Glutamatergic neuron (in vitro differentiated cells): ENCODE measurements at regions not wholly inside any gene's neighbourhood (a gene's known extent, or its start where the extent isn't known, plus 50 kb on each side); places are given as distances from the start of the nearest gene placed in this dataset.

Source experiments
- DNase-seq: peaks from one replicate; pipeline ENCODE4 v3.0.0; 2022
- H3K27ac Mint-ChIP-seq: one replicate; pipeline ENCODE4 v1.8.0; 2020; ENCODE audit warnings: mild to moderate bottlenecking, mixed read lengths, inconsistent platforms; ENCODE audit not compliant: unreplicated experiment
- H3K27me3 Mint-ChIP-seq: one replicate; pipeline ENCODE4 v1.8.0; 2020; ENCODE audit warnings: mild to moderate bottlenecking, moderate library complexity, mixed read lengths, inconsistent platforms; ENCODE audit not compliant: unreplicated experiment
- H3K36me3 Mint-ChIP-seq: one replicate; pipeline ENCODE4 v1.8.0; 2020; ENCODE audit warnings: mild to moderate bottlenecking, mixed read lengths, inconsistent platforms; ENCODE audit not compliant: unreplicated experiment
- H3K4me1 Mint-ChIP-seq: one replicate; pipeline ENCODE4 v1.8.0; 2020; ENCODE audit warnings: mild to moderate bottlenecking, low read depth, mixed read lengths, inconsistent platforms; ENCODE audit not compliant: unreplicated experiment
- H3K4me3 Mint-ChIP-seq: one replicate; pipeline ENCODE4 v1.8.0; 2020; ENCODE audit warnings: mild to moderate bottlenecking, mixed read lengths, inconsistent platforms; ENCODE audit not compliant: unreplicated experiment
- H3K9me3 Mint-ChIP-seq: one replicate; pipeline ENCODE4 v1.8.0; 2020; ENCODE audit warnings: mild to moderate bottlenecking, moderate library complexity, mixed read lengths, inconsistent platforms; ENCODE audit not compliant: unreplicated experiment
- CTCF ChIP-seq: fragments of 200-600 bp; sonication (generic); IDR thresholded peaks from one replicate; pipeline ENCODE4 v1.5.0; 2021; ENCODE audit not compliant: partially characterized antibody, unreplicated experiment

DNA sequence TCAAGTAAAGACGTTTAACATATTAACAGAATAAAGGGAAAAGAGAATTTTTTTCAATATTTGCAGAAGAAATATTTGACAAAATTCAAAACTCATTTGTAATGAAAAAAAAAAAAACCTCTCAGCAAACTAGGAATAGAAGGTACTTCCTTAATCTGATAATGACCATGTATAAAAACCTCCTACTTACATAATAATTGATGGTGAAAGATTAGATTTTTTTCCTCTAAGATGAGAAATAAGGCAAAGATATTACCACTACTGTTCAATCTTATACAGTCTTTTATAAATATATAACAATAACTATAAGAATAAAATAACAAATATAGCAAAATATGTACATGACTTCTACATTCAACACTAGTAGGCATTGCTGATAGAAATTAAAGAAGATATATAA, 424.6 kb upstream of the KLF4 start:
- Mint-ChIP-seq H3K36me3 (peaks cover 4% of the 10 kb centered on the region), H3K4me3 (no peak overlapping the region), H3K27ac (no peak overlapping the region), H3K4me1 (no peaks in the 10 kb centered on the region), H3K27me3 (no peaks in the 10 kb centered on the region), H3K9me3 (no peaks in the 10 kb centered on the region)
- no peak for DNase-seq
- TF ChIP-seq CTCF: no peak

GRCh38 chr9:107907715-107908114, 418.1 kb upstream of the KLF4 start:
- no peak for DNase-seq
- no peak overlapping the region for H3K27ac Mint-ChIP-seq
- H3K4me3 Mint-ChIP-seq: no peak overlapping the region
- peaks cover 2% of the 10 kb centered on the region for H3K9me3 Mint-ChIP-seq
- peaks cover 15% of the 10 kb centered on the region for H3K4me1 Mint-ChIP-seq
- H3K36me3 Mint-ChIP-seq: peaks cover under 1% of the 10 kb centered on the region
- peaks cover 2% of the 10 kb centered on the region for H3K27me3 Mint-ChIP-seq
- no peak for TF ChIP-seq CTCF

DNA sequence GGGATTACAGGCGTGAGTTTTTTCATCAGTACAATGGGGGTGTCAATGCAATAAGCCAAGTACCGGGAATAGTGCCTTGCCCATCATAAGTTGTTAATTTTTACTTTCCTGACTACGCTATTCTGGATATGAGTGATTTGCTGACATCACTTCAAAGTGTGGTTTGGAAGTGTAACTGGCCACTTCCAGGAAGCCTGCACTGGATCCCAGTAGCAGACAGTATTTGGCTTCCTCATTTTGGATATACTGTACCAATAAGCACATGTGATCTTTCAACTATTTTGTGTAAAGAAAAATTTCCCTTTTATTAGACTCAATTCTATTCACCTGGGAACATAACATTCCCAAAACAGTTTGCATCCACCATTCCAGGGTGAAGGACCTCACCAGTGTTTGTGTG, 417.7 kb upstream of the KLF4 start:
- TF ChIP-seq CTCF: no peak
- H3K4me3 Mint-ChIP-seq: no peak overlapping the region
- H3K9me3 Mint-ChIP-seq: peaks cover 2% of the 10 kb centered on the region
- H3K27me3 Mint-ChIP-seq: peaks cover 2% of the 10 kb centered on the region
- no peak overlapping the region for H3K27ac Mint-ChIP-seq
- H3K4me1 Mint-ChIP-seq: peaks cover 15% of the 10 kb centered on the region
- H3K36me3 Mint-ChIP-seq: peaks cover 5% of the 10 kb centered on the region
- no peak for DNase-seq

DNA sequence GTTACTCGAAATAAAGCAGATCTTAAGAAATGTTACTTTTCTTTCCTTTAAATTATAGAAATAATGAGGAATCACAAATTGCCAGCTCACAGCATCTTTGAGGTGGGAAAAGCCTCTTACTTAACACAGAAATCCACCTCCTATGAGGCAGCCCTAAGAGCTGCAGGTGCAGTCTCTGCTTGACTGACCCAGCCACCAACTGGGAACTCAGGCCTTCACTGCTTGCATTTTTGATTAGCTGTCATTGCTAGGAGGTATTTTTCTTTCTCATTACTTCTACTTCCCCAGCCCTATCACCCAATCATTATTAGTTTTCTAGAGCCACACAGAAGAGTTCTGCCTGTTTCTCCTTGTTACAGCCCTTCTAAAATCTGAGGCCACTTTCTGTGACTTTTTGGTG, 416.5 kb upstream of the KLF4 start:
- H3K36me3 Mint-ChIP-seq: peaks cover 6% of the 10 kb centered on the region
- peaks cover 2% of the 10 kb centered on the region for H3K27me3 Mint-ChIP-seq
- no peak overlapping the region for H3K4me3 Mint-ChIP-seq
- peaks cover 15% of the 10 kb centered on the region for H3K4me1 Mint-ChIP-seq
- TF ChIP-seq CTCF: no peak
- H3K9me3 Mint-ChIP-seq: peaks cover 2% of the 10 kb centered on the region
- H3K27ac Mint-ChIP-seq: no peak overlapping the region
- DNase-seq: no peak

- peaks cover 15% of the 10 kb centered on the region for H3K4me1 Mint-ChIP-seq
- H3K9me3 Mint-ChIP-seq: peaks cover 2% of the 10 kb centered on the region
- peaks cover 2% of the 10 kb centered on the region for H3K27me3 Mint-ChIP-seq
- no peak for DNase-seq
- H3K4me3 Mint-ChIP-seq: no peak overlapping the region
- H3K27ac Mint-ChIP-seq: peak overlapping the region; percentile 80
- peaks cover 6% of the 10 kb centered on the region for H3K36me3 Mint-ChIP-seq
- no peak for TF ChIP-seq CTCF
Measured at GRCh38 chr9:107905308-107906020, 415.9 kb upstream of the KLF4 start.
